PC-3 (cell line): ENCODE measurements at regions not wholly inside any gene's neighbourhood (a gene's known extent, or its start where the extent isn't known, plus 50 kb on each side); places are given as distances from the start of the nearest gene placed in this dataset.

Experiments used
- ATAC-seq: fragments of 200-7000 bp; cut with Tn5 transposase; 2 replicates; pipeline ENCODE4 v1.9.1; 2020; ENCODE audit warnings: mild to moderate bottlenecking, moderate library complexity
- BruUV-seq: library from RNA; stranded (reverse); fragments of 400-500 nt; replicated peaks from 2 replicates; lab custom pipeline; 2021; lab: Mats Ljungman, UMichigan
- CTCF ChIA-PET: fragments of 300-600 bp; sonication (Branson Sonifier 250); formaldehyde crosslinking; loops from one replicate; lab custom pipeline; 2022; ENCODE audit warnings: antibody characterized with exemption; lab: Charles Lee
- POLR2A ChIA-PET: fragments of 300-600 bp; sonication (Branson Sonifier 250); formaldehyde crosslinking; loops from one replicate; lab custom pipeline; 2022; ENCODE audit warnings: antibody characterized with exemption; ENCODE audit not compliant: unreplicated experiment; lab: Charles Lee
- DNase-seq: peaks from one replicate; pipeline ENCODE4 v3.0.0-alpha.2; 2015
- H2AFZ ChIP-seq: fragments of 300-600 bp; sonication (generic); 2 replicates; pipeline ENCODE4 v1.6.0; 2016; ENCODE audit warnings: antibody characterized with exemption, low read length
- H3F3A ChIP-seq: fragments of 300-600 bp; sonication (generic); one replicate; pipeline ENCODE4 v1.6.0; 2017; ENCODE audit warnings: antibody characterized with exemption, low read length, control low read depth, mild to moderate bottlenecking; ENCODE audit not compliant: unreplicated experiment
- H3K27ac ChIP-seq: fragments of 300-600 bp; sonication (generic); 2 replicates; pipeline ENCODE4 v1.5.1; 2016; ENCODE audit warnings: mild to moderate bottlenecking, low read length
- H3K27me3 ChIP-seq: fragments of 300-600 bp; sonication (generic); 2 replicates; pipeline ENCODE4 v1.6.1; 2016; ENCODE audit warnings: low read length, mixed read lengths
- H3K36me3 ChIP-seq: fragments of 300-600 bp; sonication (generic); 2 replicates; pipeline ENCODE4 v1.6.1; 2016; ENCODE audit warnings: low read depth, mixed run types, low read length, mixed read lengths
- H3K4me1 ChIP-seq: fragments of 300-600 bp; sonication (generic); 2 replicates; pipeline ENCODE4 v1.5.1; 2016; ENCODE audit warnings: low read length; ENCODE audit not compliant: insufficient read depth
- H3K4me2 ChIP-seq: fragments of 300-600 bp; sonication (generic); 2 replicates; pipeline ENCODE4 v1.6.0; 2016; ENCODE audit warnings: low read length
- H3K4me3 ChIP-seq: fragments of 300-600 bp; sonication (generic); 2 replicates; pipeline ENCODE4 v1.5.1; 2016; ENCODE audit warnings: mild to moderate bottlenecking, low read length, mixed read lengths
- H3K79me2 ChIP-seq: fragments of 300-600 bp; sonication (generic); 2 replicates; pipeline ENCODE4 v1.6.1; 2017; ENCODE audit warnings: low read length, mixed read lengths
- H3K9ac ChIP-seq: fragments of 300-600 bp; sonication (generic); 2 replicates; pipeline ENCODE4 v1.6.0; 2016; ENCODE audit warnings: mild to moderate bottlenecking, low read length
- H3K9me2 ChIP-seq: fragments of 300-600 bp; sonication (generic); replicated peaks from 2 replicates; pipeline ENCODE4 v1.6.1; 2016; ENCODE audit warnings: mixed run types, low read length, mixed read lengths
- H3K9me3 ChIP-seq: fragments of 300-600 bp; sonication (generic); 2 replicates; pipeline ENCODE4 v1.6.1; 2016; ENCODE audit warnings: low read length, mixed read lengths
- H4K20me1 ChIP-seq: fragments of 300-600 bp; sonication (generic); 2 replicates; pipeline ENCODE4 v1.6.1; 2016; ENCODE audit warnings: low read length, mixed read lengths
- CTCF ChIP-seq: fragments of 300-600 bp; sonication (generic); conservative IDR thresholded peaks from 2 replicates; pipeline ENCODE4 v1.5.1; 2017; ENCODE audit warnings: antibody characterized with exemption, low read depth, mild to moderate bottlenecking, low read length
- EZH2 ChIP-seq: fragments of 300-600 bp; sonication (generic); IDR thresholded peaks from one replicate; pipeline ENCODE4 v1.6.1; 2017; ENCODE audit warnings: antibody characterized with exemption, mild to moderate bottlenecking, low read length; ENCODE audit not compliant: unreplicated experiment
- EZH2phosphoT487 ChIP-seq: fragments of 300-600 bp; sonication (generic); IDR thresholded peaks from 2 replicates; pipeline ENCODE4 v1.6.1; 2018; ENCODE audit warnings: mild to moderate bottlenecking, antibody characterized with exemption, low read length, borderline replicate concordance
- intact Hi-C: fragments of 100-400 bp; cut with micrococcal nuclease; formaldehyde crosslinking; loops from 2 replicates; pipeline ENCODE4 v1.9.0; 2023

- no peaks in the 10 kb centered on the region for H3K9me2 ChIP-seq
- no peak overlapping the region for H3K27ac ChIP-seq
- H3K9me3 ChIP-seq: no peaks in the 10 kb centered on the region
- CTCF ChIA-PET: no interaction called here
- H3K27me3 ChIP-seq: no peaks in the 10 kb centered on the region
- POLR2A ChIA-PET: no interaction called here
- no peak overlapping the region for H3K9ac ChIP-seq
- BruUV-seq: no TSS peak
- no peak for TF ChIP-seq EZH2
- no peak; the same call in 1 of the 2 replicates for TF ChIP-seq CTCF
- TF ChIP-seq EZH2phosphoT487: no peak
- H3K4me1 ChIP-seq: no peaks in the 10 kb centered on the region
- ATAC-seq (no peak), DNase-seq (no peak)
- no peak overlapping the region for H2AFZ ChIP-seq
- H3F3A ChIP-seq: no peaks in the 10 kb centered on the region
- H3K79me2 ChIP-seq: no peaks in the 10 kb centered on the region
- no peaks in the 10 kb centered on the region for H3K36me3 ChIP-seq
- no peaks in the 10 kb centered on the region for H4K20me1 ChIP-seq
- H3K4me3 ChIP-seq: no peak overlapping the region
- H3K4me2 ChIP-seq: no peak overlapping the region
- intact Hi-C loops: no loop called here
These were observed 577.3 kb upstream of the NUDT12 start for GRCh38 chr5:104139840-104140239.

GRCh38 chr5:104130320-104130719 lies 567.7 kb upstream of the NUDT12 start:
- ATAC-seq (peak; percentile 65), DNase-seq (peak; percentile 42)
- H2AFZ ChIP-seq: no peak overlapping the region
- CTCF ChIA-PET: no interaction called here
- H3K27ac ChIP-seq: no peak overlapping the region
- no peaks in the 10 kb centered on the region for H3F3A ChIP-seq
- no peak overlapping the region for H3K4me3 ChIP-seq
- BruUV-seq: no TSS peak
- TF ChIP-seq EZH2: no peak
- TF ChIP-seq EZH2phosphoT487: no peak
- no peak for TF ChIP-seq CTCF
- intact Hi-C loops: no loop called here
- no peaks in the 10 kb centered on the region for H3K9me2 ChIP-seq
- POLR2A ChIA-PET: no interaction called here
- no peaks in the 10 kb centered on the region for H3K36me3 ChIP-seq
- no peaks in the 10 kb centered on the region for H3K79me2 ChIP-seq
- no peaks in the 10 kb centered on the region for H4K20me1 ChIP-seq
- H3K4me2 ChIP-seq: no peak overlapping the region
- H3K9ac ChIP-seq: no peak overlapping the region
- no peaks in the 10 kb centered on the region for H3K27me3 ChIP-seq
- 0 out of 2 replicates have a peak, but pooled peaks cover 11% of the 10 kb centered on the region for H3K9me3 ChIP-seq
- H3K4me1 ChIP-seq: no peaks in the 10 kb centered on the region; the same call in 1 of the 2 replicates

- BruUV-seq: no TSS peak
- no peaks in the 10 kb centered on the region for H4K20me1 ChIP-seq
- no peak for ATAC-seq
- H3K36me3 ChIP-seq: no peaks in the 10 kb centered on the region
- POLR2A ChIA-PET: no interaction called here
- DNase-seq: no peak
- no peak overlapping the region for H3K9ac ChIP-seq
- no peaks in the 10 kb centered on the region for H3K79me2 ChIP-seq
- no peak overlapping the region for H3K4me3 ChIP-seq
- no peak for TF ChIP-seq CTCF
- TF ChIP-seq EZH2phosphoT487: no peak
- TF ChIP-seq EZH2: no peak
- no peaks in the 10 kb centered on the region; the same call in 1 of the 2 replicates for H3K4me1 ChIP-seq
- H3K9me3 ChIP-seq: 0 out of 2 replicates have a peak, but pooled peaks cover under 1% of the 10 kb centered on the region
- no peaks in the 10 kb centered on the region for H3F3A ChIP-seq
- no peak overlapping the region for H3K27ac ChIP-seq
- no peaks in the 10 kb centered on the region for H3K9me2 ChIP-seq
- no peaks in the 10 kb centered on the region for H3K27me3 ChIP-seq
- CTCF ChIA-PET: no interaction called here
- intact Hi-C loops: no loop called here
- no peak overlapping the region for H3K4me2 ChIP-seq
- no peak overlapping the region for H2AFZ ChIP-seq
These were observed 565.8 kb upstream of the NUDT12 start for GRCh38 chr5:104128348-104128747.
